Stimulated activated CD4-positive, alpha-beta T cell treated with anti-CD3 and anti-CD28 coated beads, Interleukin-4, amount 100 ng/mL, for 48 hours (primary cell): ENCODE measurements at regions not wholly inside any gene's neighbourhood (a gene's known extent, or its start where the extent isn't known, plus 50 kb on each side); places are given as distances from the start of the nearest gene placed in this dataset.
A peak's percentile ranks its signal among the peaks of the same experiment; 100 is the strongest.

Experiments
- DNase-seq, 2 donors: peaks; one replicate each; pipeline ENCODE4 v3.0.0-alpha.2; 2020; ENCODE audit warnings: low read depth in 2 of 2

DNA sequence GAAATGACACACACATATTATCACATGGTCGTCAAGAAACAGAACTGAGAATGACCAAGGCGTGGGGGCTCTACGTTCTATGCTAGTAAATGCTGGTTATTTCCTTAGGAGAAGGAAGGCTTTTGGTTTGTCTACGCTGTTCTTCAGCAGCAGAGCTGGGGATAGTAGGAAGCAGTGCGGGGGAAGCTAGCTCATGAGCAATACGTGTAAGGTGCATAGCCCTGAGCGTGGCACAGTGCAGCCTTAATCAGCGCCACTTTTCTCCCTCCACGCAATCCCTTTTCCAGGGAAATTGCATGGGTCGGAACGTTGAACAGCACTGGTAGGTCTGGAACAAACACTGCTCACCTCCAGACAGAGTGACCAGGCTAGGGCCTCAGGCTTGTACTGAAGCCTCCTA, 199.6 kb upstream of the FBXO11 start:
- no peak for DNase-seq

DNA sequence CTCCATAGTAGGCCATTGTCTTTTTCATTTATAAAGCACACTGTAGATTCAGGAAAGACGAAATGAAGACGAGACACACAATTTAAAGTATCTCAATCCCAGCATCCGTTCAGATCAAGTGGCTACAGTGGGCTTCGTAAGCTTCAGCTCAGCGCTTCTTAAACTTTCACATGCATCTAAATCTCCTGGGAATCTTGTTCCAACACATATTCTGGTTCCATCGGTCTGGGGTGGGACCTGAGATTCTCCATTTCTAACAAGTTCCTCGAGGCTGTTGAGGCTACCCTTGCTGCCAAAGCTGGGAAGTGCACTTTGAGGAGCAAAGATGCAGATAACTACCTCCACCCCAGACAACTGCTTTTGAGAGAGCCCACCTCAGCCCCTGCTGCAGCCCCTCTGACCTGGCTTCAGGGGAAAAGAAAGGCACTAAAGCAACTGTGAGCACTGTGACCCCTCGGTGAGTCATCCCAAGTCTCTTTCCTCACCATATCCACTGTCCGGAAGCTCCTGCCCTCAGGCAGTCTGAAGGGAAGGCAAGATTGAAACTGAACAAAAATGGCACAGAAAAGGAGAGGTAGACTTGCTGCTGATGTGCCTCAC, 201.1 kb upstream of the FBXO11 start:
- no peak for DNase-seq

DNA sequence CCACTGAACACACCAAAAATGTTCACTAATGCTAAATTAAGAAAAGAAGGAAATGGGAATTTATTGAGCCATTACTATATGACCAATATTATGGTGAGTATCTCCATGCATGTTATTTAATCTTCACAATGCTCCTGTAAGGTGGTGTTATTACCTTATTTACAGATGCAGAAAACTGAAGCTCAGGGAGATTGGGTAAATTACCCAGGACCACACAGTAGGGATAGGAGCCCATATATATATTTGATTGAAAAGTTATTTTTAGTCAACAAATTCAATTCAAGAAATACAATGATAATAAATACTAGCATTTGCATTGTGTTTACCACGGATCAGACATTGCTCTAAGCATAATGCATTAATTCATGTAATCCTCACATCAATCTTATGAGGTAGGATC, 202.2 kb upstream of the FBXO11 start:
- DNase-seq: no peak

DNA sequence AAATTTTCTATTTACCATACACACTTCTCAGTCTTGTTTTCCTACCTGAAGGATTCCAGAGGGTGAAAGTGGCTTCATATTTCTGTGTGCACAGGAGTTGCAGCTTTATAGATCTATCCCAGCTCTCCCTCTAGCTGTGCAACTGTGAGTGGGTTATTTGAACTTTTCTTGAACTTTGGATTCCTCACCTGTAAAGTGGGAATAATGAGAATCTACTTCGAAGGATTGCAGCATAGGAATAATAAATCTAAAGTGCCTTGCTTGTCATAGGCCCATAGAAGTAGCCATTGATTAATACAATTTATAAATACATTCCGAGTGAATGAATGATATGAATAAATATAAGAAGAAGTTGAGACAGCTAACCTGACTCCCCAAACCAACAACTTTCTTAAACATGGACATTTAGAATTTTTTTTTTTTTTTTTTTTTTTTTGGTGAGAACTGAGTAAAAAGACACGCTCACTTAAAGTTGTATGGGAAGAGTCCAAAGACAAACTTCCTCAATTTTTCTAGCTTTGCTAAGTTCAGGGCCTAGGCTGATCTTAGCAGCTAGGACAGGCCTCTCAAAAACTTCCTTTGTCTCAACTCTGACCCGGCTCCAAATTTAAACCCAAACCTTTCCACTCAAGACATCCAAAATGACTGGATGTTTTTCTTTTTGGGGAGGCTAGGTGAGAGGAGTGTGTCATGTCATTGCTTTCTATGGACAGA, 203.3 kb upstream of the FBXO11 start:
- no peak for DNase-seq

DNA sequence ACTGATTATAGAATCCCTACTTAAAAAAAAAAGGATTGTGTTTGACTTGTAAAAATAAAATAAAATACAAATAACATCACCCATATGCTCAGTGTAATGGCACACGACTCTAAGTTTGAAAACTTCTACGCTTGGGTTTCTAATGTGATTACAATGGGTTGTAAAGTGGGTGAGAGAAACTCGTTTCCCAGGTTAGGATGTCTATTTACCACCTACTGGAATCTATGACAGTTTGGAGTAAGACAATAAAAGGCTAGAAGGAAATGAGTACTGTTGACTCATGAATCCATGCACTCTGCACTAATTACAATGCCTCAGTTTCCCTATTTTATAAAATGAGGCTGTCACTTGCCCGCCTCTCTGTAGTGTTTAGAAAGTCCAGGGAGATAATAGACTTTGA, 204.0 kb upstream of the FOXN2 start:
- DNase-seq: no peak

DNA sequence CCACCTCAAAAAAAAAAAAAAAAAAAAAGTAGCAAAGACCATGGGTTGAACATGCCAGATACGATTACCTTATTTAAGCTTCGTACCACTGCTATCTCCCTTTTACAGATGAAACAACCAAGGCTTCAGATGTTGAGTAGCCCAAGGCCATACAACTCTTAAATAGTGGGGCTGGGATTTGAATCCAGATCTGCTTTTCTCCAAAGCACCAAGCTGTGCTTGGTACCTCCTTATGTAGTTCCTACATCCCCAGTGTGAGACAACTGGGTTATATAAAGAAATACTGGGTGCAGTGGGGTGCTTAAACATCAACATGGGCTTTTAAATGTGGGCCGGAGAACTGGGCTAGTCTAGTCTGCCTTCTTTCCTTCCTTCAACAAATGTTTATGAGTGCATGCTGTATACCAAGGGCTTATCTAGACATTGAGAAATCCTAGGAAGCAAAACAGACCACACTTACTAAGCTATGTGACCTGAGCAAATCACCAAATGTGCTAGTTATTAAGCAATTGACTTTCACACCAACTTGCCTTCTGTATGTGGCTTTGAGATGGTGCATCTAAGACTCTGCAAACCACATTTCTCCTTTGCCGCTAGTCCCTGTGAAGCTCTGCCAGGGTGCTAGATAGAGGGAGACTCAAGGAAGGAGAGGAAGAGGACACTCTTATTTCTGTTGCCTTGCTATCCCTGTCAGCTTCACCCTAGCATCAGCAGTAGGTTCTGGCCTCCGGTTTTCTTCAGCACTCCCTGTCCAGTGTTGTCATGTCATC, 201.4 kb upstream of the FOXN2 start:
- no peak for DNase-seq

DNA sequence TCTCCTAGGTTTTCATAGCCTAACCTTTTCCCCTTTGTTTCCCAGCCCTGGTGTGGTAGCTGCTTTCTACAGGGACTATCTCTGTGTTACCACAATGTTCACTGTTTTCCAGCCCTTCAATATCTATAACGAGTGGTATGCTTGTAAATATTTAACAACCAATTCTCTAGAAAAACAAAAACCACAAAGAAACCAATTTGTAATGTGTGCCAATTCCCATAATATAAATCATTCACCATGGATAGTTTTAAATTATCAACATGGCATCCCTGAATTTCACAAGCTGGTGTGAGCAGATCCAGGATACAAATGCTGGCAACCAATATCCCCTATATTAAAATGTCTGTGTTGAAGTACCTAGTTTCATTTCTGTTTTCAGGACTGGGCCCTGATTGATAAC, 200.7 kb upstream of the FOXN2 start:
- no peak for DNase-seq

DNA sequence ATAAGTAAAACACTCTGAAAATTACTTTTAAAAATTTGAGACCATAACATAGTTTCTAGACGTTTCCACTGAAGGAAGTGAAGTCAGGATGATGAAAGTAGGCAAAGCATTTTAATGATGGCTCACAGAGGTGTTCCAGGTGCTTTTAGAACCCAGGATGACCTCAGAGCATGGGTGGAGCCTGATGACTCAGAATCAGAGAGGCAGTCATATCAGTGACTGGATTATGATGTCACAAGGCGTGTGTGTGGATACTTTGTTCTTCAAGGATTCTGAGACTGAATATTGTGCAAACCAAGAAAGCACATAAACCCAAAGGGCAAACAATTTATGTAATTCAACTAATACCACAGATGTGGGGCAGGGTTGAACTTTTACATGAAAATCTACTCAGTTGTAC, 200.2 kb upstream of the FOXN2 start:
- peak; percentile 30 to 37 for DNase-seq

DNA sequence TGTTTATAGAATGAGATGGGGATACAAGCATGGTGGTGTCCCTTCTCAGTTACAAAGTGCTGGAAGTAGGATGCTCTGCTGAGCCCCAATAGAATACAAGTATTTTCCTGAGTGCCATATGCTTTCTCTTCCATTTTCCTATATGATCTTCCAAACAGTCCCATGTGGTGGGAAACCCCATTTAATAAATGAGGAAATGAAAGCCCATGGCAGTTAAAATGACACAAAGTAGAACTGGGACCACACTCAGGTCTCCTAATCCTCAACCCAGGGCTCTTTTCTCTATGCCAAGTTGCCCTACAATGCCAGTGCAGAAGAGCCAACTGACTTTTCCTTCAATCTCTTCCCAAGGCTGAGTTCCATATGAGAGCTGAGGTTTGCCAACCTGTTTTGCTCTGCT, 198.0 kb upstream of the FOXN2 start:
- DNase-seq: no peak

DNA sequence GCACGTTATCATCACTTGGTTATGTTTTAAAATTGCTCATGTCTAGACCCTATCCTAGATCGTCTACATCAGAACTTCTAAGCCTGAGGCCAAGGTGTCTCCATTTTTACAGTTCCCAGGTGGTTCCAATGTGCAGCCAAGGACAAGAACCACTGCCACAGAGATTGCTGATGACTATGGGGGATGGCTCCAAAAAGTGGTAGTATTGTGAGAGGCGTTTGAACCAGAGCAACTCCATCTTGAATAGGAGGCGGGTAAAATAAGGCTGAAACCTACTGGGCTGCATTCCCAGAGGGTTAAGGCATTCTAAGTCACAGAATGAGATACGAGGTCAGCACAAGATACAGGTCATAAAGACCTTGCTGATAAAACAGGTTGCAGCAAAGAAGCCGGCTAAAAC, 195.6 kb upstream of the FOXN2 start:
- no peak for DNase-seq

DNA sequence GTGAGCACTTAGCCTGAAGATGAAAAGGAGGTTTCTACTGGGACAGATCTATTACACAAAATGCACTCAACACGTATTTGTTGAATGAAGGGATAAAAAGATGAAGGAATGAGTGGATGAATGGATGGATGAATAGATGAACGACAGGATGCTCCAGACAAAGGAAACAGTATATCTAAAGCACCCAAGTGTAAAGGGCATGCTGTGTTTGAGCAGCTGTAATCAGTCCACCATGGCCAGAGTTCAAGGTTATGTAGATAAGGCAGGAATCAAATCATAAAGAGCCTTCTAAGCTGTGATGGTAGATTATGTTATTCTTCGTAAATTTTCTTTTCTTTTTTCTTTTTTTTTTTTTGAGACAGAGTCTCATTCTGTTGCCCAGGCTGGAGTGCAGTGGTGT, 194.4 kb upstream of the FOXN2 start:
- no peak for DNase-seq

DNA sequence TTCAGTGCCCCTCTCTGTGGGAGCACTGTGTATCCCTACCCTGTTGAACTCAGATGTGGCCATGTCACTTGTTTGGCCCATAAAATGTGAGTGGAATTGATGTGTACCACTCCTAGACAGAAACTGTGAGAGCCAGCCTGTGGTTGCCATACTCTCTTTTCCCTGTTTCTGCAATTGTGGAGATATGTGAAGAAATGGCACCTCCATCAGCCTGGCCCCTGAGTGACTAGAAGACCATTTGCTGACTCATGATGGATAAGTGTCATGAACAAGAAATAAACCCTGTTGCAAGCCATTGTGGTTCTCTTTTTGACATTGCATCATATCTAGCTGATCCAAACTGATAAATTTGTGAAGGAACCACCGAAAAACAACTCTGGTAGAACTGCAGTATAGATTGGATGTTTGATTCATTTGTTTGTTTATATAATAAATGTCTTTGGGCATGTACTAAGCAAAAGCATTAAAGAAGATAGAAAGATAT, 193.7 kb upstream of the FOXN2 start:
- DNase-seq: no peak

DNA sequence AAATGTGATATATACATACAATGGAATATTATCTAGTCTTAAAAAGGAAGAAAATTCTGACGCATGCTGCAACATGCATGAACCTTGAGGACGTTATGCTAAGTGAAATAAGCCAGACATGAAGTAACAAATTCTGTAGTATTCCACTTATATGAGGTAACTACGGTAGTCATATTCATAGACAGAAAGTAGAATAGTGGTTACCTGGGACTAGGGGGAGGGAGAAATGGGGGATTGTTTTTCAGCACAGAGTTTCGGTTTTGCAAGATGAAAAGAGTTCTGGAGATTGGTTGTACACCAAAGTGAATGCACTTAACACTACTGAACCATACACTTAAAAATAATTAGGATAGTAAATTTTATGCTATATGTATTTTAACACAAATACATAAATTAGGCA, 192.3 kb upstream of the FOXN2 start:
- DNase-seq: no peak

DNA sequence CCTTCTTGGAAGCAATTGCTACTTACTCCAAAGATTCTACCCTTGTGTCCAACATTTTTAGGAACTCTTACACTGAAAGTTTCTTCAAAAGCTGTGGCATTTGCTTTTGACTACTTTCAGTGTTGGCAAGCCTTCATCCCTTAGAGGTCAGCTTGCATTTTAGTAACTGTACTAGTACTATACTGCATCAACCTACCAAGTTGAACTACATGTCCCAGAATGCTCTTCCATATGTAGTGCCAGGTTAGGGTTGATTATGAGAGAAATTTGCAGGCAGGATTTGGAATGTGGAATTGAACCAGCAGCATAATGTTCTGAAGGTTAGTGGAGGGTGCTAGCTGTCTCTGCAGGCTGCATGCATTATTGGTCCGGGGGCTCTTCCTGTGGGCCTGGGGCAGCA, 189.9 kb upstream of the FOXN2 start:
- DNase-seq: no peak

DNA sequence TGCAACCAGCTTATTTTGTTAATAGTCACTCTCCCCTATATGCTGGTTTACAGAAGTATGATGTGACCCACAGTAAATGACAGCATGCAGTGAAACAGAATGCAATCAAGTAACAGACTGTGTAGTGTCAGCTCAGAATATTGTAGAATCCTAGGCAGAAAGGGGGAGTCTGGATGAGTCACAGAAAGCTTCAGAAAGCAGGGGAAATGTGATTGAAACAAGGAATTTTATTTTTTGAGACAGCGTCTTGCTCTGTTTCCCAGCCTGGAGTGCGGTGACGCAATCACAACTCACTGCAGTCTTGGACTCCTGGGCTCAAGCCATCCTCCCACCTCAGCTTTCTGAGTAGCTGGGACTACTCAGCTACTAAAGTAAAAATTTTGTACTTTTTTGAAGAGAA, 188.3 kb upstream of the FOXN2 start:
- DNase-seq: no peak

DNA sequence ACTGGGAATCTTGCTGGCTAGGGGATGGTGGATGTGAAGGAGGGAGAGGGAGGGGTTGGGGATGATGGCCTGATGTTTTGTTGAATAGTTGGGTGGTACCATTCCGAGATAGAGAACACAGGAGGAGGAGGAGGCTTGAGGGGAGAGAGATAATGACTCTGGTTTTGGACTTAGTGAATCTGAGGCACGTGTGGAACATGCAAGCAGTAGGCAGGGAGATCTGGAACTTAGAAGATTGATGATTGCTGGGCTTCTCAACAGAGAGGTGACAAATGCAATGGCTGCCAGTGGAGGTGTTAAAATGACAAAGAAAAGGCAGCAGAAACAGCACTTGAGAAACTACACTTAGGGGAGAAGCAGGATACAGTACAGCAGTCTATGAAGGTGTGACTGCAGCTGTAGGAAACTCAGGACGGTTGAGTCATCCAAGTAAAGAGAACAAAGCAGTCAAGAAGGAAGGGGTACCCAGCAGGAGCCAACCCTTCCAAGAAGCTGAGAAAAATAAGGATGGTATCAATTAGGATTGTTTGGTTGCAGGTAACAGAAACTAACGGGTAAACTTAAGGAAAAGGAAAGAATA, 186.8 kb upstream of the FOXN2 start:
- DNase-seq: no peak

DNA sequence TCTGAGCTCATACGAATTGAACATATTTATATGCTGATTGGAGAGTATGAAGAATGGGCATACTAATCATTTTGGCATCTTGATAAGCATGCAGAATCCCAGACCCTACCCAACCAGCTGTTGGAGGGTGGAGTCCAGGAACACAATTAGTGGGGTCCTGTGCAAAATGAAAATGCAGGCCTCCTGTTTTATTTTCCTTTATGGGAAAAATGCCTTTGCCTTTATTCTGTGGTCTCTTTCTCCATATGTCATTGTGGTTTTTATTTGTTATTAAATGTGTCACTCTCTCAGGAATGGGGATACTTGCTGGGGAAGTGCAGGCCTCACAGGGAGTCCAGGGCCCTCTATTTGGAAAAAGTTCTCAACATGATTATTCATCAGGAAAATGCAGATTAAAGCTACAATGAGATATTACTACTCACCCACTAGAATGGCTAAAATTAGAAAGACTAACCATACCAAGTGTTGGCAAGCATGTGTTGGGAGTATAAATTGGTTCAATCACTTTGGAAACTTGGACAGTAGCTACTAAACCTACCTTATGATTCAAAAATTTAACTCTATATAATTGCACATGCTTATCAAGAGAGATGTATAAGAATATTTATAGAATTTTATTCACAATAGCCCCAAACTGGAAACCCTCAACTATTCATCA, 185.1 kb upstream of the FOXN2 start:
- no peak for DNase-seq

DNA sequence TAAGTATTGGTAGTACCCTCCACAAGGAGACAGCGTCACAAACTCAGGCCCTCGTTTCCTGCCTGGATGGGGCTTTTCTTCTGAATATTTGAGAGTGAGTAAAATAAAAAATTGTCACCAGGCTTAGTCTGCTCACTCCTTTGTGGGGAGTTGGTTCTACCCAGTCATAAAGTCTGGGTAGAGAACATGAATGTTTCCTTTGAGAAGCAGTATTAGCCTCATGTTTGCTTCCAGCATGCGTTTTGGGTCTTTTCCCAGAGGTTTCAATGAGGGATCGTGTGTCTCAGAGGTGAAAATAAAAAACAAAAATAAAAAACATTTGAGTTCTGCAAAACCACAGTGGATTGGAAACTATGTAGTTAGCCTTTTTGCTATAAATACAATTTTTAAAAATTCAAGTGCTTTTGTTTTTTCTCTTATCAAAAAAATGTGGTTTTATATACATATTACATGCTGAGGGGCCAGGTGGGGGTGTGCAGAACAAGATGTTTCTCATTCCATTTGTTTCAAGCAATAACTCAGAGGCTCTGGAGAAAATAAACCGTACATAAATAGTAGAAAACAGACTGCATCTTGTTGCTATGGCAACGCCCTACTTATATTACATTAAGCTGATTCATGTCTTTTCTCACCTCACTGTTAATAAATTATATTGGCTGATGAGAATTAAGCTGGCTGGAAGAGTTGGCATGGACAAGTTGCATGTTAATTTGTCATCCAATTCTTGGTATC, 182.8 kb upstream of the FOXN2 start:
- no peak for DNase-seq

DNA sequence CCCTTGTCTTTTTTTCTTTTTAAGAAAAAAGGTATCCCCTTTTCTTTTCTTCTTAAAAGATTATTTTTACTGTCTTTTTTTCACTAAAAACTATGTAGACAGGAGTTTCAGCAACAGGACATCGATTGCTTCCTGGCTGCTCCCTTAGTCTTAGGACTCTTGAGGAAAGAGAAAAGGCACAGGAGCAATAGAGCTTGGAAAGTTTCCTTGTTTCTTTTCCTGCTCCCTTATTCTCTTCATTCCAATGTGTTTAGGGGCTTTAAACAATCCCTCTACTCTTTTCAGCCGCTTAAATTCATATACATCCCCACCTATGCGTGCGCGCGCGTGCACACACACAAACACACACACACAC, 182.2 kb upstream of the FOXN2 start:
- DNase-seq: no peak

DNA sequence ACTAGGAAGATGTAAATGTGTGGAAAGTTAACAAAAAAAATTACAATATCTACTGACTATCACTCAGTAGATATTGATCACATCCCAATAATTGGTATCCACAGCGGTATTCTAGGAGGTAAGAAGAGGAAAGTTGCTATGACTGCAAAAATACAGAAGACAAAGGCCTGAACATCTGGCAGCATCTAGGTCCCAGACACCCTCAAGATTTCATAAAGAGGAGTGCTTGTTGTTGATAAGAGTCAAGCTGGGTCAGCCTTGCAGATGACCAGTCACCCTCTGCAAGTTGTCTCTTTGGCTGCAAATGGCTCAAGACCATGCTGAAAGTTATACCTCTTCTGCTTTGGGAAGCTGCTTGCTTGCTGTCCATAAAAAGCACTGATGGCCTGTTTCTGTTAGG, 179.8 kb upstream of the FOXN2 start:
- DNase-seq: no peak

DNA sequence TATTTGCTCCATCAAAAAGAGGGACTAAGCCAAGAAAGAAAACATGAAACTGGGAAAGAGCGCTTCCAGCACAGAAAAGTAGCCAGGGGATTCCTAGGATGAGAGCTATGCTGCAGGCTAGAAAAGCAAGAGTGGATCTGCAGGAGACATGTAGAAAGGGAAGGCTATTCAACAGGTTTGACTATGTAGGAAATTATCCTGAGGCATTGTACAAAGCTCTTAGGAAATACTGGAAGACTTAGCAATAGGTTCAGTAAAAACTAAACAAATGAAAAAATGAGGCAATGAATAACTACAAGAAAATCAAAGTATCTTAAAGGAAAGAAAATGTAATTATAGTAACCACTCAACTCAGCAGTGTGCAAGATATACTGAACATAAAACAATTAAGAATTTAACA, 178.7 kb upstream of the FOXN2 start:
- DNase-seq: no peak

DNA sequence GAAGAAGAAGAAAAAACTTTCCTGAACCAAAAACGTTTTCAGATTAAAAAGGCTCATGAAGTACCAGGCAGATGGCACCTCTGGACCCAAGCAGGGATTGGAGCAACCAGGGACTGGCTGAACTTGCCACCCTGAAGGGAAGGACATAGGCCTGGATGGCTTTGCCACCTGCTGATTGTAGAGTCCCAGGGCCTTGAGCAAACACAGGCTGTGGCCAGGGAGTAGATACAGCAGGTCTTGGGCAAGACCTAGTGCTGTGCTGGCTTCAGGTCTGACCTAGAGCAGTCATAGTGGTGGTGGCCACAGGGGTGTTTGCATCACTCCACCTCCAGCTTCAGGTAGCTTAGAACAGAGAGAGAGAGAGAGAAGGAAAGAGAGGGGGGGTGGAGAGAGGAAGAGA, 176.7 kb upstream of the FOXN2 start:
- DNase-seq: no peak
